ENCODE measurements at regions not wholly inside any gene's neighbourhood (a gene's known extent, or its start where the extent isn't known, plus 50 kb on each side); places are given as distances from the start of the nearest gene placed in this dataset.

DNA sequence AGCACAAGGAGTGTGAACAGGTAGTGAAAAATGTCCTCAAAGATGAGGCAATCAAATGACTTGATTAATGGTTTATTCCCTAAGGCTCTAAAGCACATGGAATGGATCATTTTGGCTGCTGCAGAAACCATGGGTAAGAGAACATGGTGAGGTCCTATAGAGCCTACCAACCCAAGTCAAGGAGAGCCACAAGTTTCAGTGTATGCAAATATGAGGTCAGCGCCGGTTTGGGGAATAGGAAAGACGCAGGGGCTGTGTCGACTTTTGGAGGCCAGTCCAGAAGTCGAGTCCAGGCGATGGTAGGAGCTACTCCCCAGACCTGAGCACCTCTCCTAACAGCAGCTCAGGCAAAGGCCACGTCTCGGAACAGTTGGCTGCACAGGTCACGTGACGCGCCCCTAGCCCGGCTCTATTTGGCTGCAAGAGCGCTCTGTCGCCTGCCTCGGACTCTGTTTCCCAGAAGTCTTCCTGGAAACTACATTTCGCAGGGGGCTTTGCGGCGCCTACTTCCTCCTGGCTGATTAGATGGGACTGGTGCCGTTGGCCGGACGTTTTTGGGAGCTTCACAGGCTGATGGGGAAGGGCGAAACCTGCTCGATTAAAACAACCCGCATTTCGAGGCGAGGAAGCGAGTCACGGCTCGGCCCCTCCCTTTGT is 74.4 kb upstream of the CHD6 start:
- H2BK120ac ChIP-seq (replicated peaks; ENCODE audit: low read depth, low read length) = no peak overlapping the region
- peak overlapping the region; percentile 74 to 90 (median 80) for H3K4me3 ChIP-seq (ENCODE audit: extremely low read depth in 1 of 4, insufficient read depth in 2 of 4, low read depth in 3 of 4, low read length in 4 of 4)
- H3K56ac ChIP-seq (replicated peaks; ENCODE audit: insufficient read length, low read depth, low read length) = peak overlapping the region; percentile 48
- CTCF ChIA-PET (ENCODE audit: partially characterized antibody) = interaction anchor here (0.7 to 2.0 kb wide), 6 partner anchors 7 to 254 kb away, joined by 3 to 6 read pairs (median 4); no protein-coding TSS in a partner anchor
- FAIRE-seq = no peak
- peak overlapping the region; percentile 97 for H4K8ac ChIP-seq (ENCODE audit: extremely low read depth, insufficient read depth, low read length)
- WGBS, 2 experiments (ENCODE audit: extremely low coverage in 1 of 2, insufficient coverage in 1 of 2, insufficient read length in 1 of 2, insufficient replicate concordance in 2 of 2, low coverage in 1 of 2, low lambda C conversion rate in 2 of 2, missing lambda C conversion rate in 1 of 2) = 12% methylated on average over 26 of the region's 29 CpGs; no CpG with 5 or more reads in 1 of the 2 experiments
- no peak overlapping the region for H2BK15ac ChIP-seq (ENCODE audit: low read length)
- H3K18ac ChIP-seq (ENCODE audit: extremely low read depth, low read length) = peak overlapping the region; percentile 22; the same call in 1 of the 2 replicates
- H3K4me1 ChIP-seq (replicated peaks in 1 of 4; ENCODE audit: control insufficient read depth in 3 of 4, insufficient read depth in 4 of 4, low read length in 3 of 4) = peaks cover 0 to 6% (median 1%) of the 10 kb centered on the region in 4 experiments; a peak in 1 of 7 replicates
- no peak overlapping the region for H2BK20ac ChIP-seq (ENCODE audit: low read length)
- H3K79me2 ChIP-seq (ENCODE audit: control insufficient read depth in 1 of 2, insufficient read depth in 2 of 2, low read length in 2 of 2) = no peaks in the 10 kb centered on the region
- peak overlapping the region; percentile 34 for H4K5ac ChIP-seq (ENCODE audit: insufficient read length, low read depth, low read length)
- H3K36me3 ChIP-seq (ENCODE audit: control insufficient read depth in 2 of 4, insufficient read depth in 4 of 4, low read length in 3 of 4) = no peaks in the 10 kb centered on the region
- H2BK12ac ChIP-seq (ENCODE audit: low read depth, low read length) = no peak overlapping the region
- POLR2A ChIA-PET (ENCODE audit: partially characterized antibody) = interaction anchor here (0.7 to 1.8 kb wide), 21 partner anchors 10 to 277 kb away, joined by 3 to 13 read pairs (median 3); partner anchors contain the start of gene CHD6
- no peak overlapping the region for H3K4ac ChIP-seq (replicated peaks; ENCODE audit: insufficient read length, low read depth, low read length)
- H3K9me3 ChIP-seq (ENCODE audit: insufficient read depth in 2 of 2, low read depth in 1 of 2, low read length in 1 of 2) = no peaks in the 10 kb centered on the region
- DNase-seq (ENCODE audit: low read depth in 1 of 2, low spot score in 2 of 2) = peak; percentile 79 to 83
- peak overlapping the region; percentile 65 to 87 for H3K4me2 ChIP-seq (ENCODE audit: insufficient read depth in 1 of 2, low read depth in 2 of 2, low read length in 2 of 2)
- peak overlapping the region; percentile 97 for H2AFZ ChIP-seq (ENCODE audit: low read length)
- H3K79me1 ChIP-seq (ENCODE audit: low read depth, low read length) = no peaks in the 10 kb centered on the region
- H4K91ac ChIP-seq (replicated peaks; ENCODE audit: insufficient read length, low read length) = peak overlapping the region; percentile 44
- H3K14ac ChIP-seq (ENCODE audit: insufficient read length) = no peak overlapping the region
- no peaks in the 10 kb centered on the region for H3K27me3 ChIP-seq (replicated peaks in 1 of 4; ENCODE audit: control insufficient read depth in 3 of 4, extremely low read depth in 1 of 4, insufficient read depth in 3 of 4, low read length in 3 of 4)
- H3K9ac ChIP-seq (replicated peaks in 1 of 4; ENCODE audit: extremely low read depth in 1 of 4, low read depth in 3 of 4, low read length in 3 of 4) = peak overlapping the region; percentile 41 to 79 (median 68)
- no peaks in the 10 kb centered on the region for H4K20me1 ChIP-seq (replicated peaks in 1 of 2; ENCODE audit: control insufficient read depth in 1 of 2, insufficient read depth in 2 of 2, low read length in 2 of 2)
- no peak overlapping the region for H3K23ac ChIP-seq (ENCODE audit: insufficient read length)
- H3K27ac ChIP-seq (ENCODE audit: low read depth, low read length) = peak overlapping the region; percentile 53; the same call in 1 of the 2 replicates
- peaks cover 3% of the 10 kb centered on the region; the same call in 1 of the 2 replicates for H3K23me2 ChIP-seq (ENCODE audit: low read depth, low read length)
- H2AK5ac ChIP-seq (ENCODE audit: low read depth, low read length) = no peak overlapping the region
- peak overlapping the region; percentile 73; the same call in 1 of the 2 replicates for H2BK5ac ChIP-seq (ENCODE audit: low read depth, low read length)
- TF ChIP-seq EZH2 (IDR thresholded peaks at IDR 0.05; ENCODE audit: low read depth, low read length, severe bottlenecking) (no peak), EP300 (IDR thresholded peaks at IDR 0.05; ENCODE audit: borderline replicate concordance in 1 of 2, low read depth in 2 of 2, low read length in 2 of 2) (no peak), GTF2F1 (IDR thresholded peaks at IDR 0.05; ENCODE audit: borderline replicate concordance, low read depth, low read length) (peak; percentile 88; the same call in 1 of the 2 replicates), TAF1 (IDR thresholded peaks at IDR 0.05; ENCODE audit: low read depth, low read length) (peak; percentile 63; the same call in 1 of the 2 replicates), SAP30 (IDR thresholded peaks at IDR 0.05; ENCODE audit: insufficient read depth, insufficient replicate concordance, low read length) (peak; percentile 6), CBX5 (IDR thresholded peaks at IDR 0.05; ENCODE audit: low read depth, low read length) (no peak), TAF7 (optimal IDR thresholded peaks at IDR 0.05; ENCODE audit: borderline replicate concordance, low read depth, low read length) (peak; percentile 62), ATF3 (IDR thresholded peaks at IDR 0.05; ENCODE audit: insufficient read depth, low read depth, low read length) (peak; percentile 88), SUZ12 (IDR thresholded peaks at IDR 0.05; ENCODE audit: low read length) (no peak), HDAC6 (IDR thresholded peaks at IDR 0.05; ENCODE audit: low read depth, low read length) (no peak), SIX5 (IDR thresholded peaks at IDR 0.05; ENCODE audit: low read depth, low read length) (peak; percentile 79)

Measured in H1 (cell line).